ENCODE measurements at regions not wholly inside any gene's neighbourhood (a gene's known extent, or its start where the extent isn't known, plus 50 kb on each side); places are given as distances from the start of the nearest gene placed in this dataset.
"Not testable (repeated sequence)": the region's sequence is repeated elsewhere in the genome, so short reads cannot be mapped to it uniquely, and the experiment has no call there.

- DNase-seq: no peak
Measured at GRCh38 chr11:29173660-29174062, 843.2 kb downstream of the KCNA4 start.

GRCh38 chr11:29171360-29171950, 845.4 kb downstream of the KCNA4 start:
- DNase-seq: no peak

GRCh38 chr11:29166306-29166705, 850.5 kb downstream of the KCNA4 start:
- no peak for DNase-seq

- DNase-seq: peak in 1 of 58 donors; percentile 0
Measured at GRCh38 chr11:29163231-29163630, 853.6 kb downstream of the KCNA4 start.

- DNase-seq: no peak
Measured at GRCh38 chr11:29162491-29162890, 854.3 kb downstream of the KCNA4 start.

GRCh38 chr11:29161191-29161590, 855.6 kb downstream of the KCNA4 start:
- DNase-seq: no peak

GRCh38 chr11:29159552-29160465, 857.0 kb downstream of the KCNA4 start:
- peak in 20 of 58 donors; percentile 0 to 23 (median 4) for DNase-seq

GRCh38 chr11:29153078-29153477, 863.8 kb downstream of the KCNA4 start:
- DNase-seq: no peak

- not testable (repeated sequence) for DNase-seq
Measured at GRCh38 chr11:29142573-29142972, 874.3 kb downstream of the KCNA4 start.

- DNase-seq: no peak
Measured at GRCh38 chr11:29135504-29135903, 881.3 kb downstream of the KCNA4 start.

- no peak for DNase-seq
Measured at GRCh38 chr11:29131055-29131454, 885.8 kb downstream of the KCNA4 start.

- DNase-seq: no peak
Measured at GRCh38 chr11:29129844-29130243, 887.0 kb downstream of the KCNA4 start.

- no peak for DNase-seq
Measured at GRCh38 chr11:29127461-29127860, 889.4 kb downstream of the KCNA4 start.

- no peak for DNase-seq
Measured at GRCh38 chr11:29125606-29126005, 891.2 kb downstream of the KCNA4 start.

GRCh38 chr11:29124470-29124869, 892.4 kb downstream of the KCNA4 start:
- DNase-seq: no peak

- DNase-seq: no peak
Measured at GRCh38 chr11:29119707-29120618, 896.9 kb downstream of the KCNA4 start.

- DNase-seq: no peak
Measured at GRCh38 chr11:29119116-29119515, 897.7 kb downstream of the KCNA4 start.

GRCh38 chr11:29100967-29101366, 915.9 kb downstream of the KCNA4 start:
- DNase-seq: no peak

- no peak for DNase-seq
Measured at GRCh38 chr11:29095821-29096220, 921.0 kb downstream of the KCNA4 start.

- no peak for DNase-seq
Measured at GRCh38 chr11:29093416-29094120, 923.3 kb downstream of the KCNA4 start.

GRCh38 chr11:29087200-29087812, 929.5 kb downstream of the KCNA4 start:
- DNase-seq: no peak
